Fibroblast of lung (primary cell): ENCODE measurements at regions not wholly inside any gene's neighbourhood (a gene's known extent, or its start where the extent isn't known, plus 50 kb on each side); places are given as distances from the start of the nearest gene placed in this dataset.

Experiments
- EZH2 ChIP-seq: IDR thresholded peaks from 2 replicates; pipeline ENCODE4 v1.5.1; 2012; ENCODE audit warnings: low read length, control low read depth, mild to moderate bottlenecking; ENCODE audit errors: missing control alignments
- TF ChIP-seq, protein P1 (sequence below), 2 donors: IDR thresholded peaks in 1 of 2; conservative IDR thresholded peaks in 1 of 2; 1 replicate in 1 of 2; 2 replicates in 1 of 2; pipeline ENCODE4 v1.5.1; 2011 to 2012; ENCODE audit warnings: low read length in 2 of 2, control low read depth in 1 of 2, inconsistent platforms in 1 of 2, low read depth in 1 of 2, mild to moderate bottlenecking in 1 of 2

DNA sequence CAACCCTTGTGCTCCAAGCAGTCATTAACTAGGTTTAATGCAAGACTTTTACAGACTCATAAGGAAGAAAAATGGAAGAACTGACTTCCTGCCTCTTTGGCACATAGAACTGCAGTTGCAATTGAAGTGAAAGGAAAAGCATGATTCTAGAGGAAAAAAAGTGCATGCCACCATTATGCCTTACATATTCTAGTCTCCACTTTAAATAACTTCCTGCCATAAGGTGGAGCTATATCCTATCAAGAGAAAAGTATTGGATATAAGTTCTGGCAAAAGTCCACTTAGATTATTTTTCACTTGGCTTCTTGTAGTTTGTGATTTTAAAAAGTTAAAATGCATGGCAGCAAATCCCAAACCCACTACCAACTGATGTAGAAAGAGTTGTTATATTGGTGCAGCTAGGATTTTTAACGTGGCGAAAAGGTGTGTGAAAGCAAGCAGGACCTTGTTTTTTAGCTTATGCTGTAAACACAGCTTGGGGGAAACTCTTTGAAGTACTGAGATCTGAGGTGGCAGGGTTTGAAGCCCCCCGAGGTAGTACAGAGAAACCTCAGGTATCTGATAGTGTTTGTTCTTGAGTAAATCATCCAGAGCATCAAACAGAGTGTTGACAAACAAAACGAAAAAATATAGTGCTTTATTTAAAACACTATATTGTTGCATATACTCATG lies 117.9 kb downstream of the ANXA1 start:
- TF ChIP-seq, protein P1, sequence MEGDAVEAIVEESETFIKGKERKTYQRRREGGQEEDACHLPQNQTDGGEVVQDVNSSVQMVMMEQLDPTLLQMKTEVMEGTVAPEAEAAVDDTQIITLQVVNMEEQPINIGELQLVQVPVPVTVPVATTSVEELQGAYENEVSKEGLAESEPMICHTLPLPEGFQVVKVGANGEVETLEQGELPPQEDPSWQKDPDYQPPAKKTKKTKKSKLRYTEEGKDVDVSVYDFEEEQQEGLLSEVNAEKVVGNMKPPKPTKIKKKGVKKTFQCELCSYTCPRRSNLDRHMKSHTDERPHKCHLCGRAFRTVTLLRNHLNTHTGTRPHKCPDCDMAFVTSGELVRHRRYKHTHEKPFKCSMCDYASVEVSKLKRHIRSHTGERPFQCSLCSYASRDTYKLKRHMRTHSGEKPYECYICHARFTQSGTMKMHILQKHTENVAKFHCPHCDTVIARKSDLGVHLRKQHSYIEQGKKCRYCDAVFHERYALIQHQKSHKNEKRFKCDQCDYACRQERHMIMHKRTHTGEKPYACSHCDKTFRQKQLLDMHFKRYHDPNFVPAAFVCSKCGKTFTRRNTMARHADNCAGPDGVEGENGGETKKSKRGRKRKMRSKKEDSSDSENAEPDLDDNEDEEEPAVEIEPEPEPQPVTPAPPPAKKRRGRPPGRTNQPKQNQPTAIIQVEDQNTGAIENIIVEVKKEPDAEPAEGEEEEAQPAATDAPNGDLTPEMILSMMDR (conservative IDR thresholded peaks at IDR 0.05 in 1 of 2, IDR thresholded peaks at IDR 0.05 in 1 of 2; ENCODE audit: low read depth in 1 of 2, low read length in 2 of 2), result peak in 1 of 2 donors; percentile 5
- TF ChIP-seq EZH2, result no peak
